HG02981 (cell line): ENCODE measurements at regions not wholly inside any gene's neighbourhood (a gene's known extent, or its start where the extent isn't known, plus 50 kb on each side); places are given as distances from the start of the nearest gene placed in this dataset.
"Not testable (repeated sequence)": the region's sequence is repeated elsewhere in the genome, so short reads cannot be mapped to it uniquely, and the experiment has no call there.

Source experiments
- ATAC-seq: cut with Tn5 transposase; IDR thresholded peaks from one replicate; pipeline ENCODE4 v1.9.1; 2021; ENCODE audit warnings: mild to moderate bottlenecking, moderate library complexity; ENCODE audit not compliant: unreplicated experiment

- no peak for ATAC-seq
Observed at GRCh38 chr5:62931153-62931950, 352.7 kb downstream of the LRRC70 start.

- ATAC-seq: no peak
Observed at GRCh38 chr5:62922191-62922590, 343.6 kb downstream of the LRRC70 start.

DNA sequence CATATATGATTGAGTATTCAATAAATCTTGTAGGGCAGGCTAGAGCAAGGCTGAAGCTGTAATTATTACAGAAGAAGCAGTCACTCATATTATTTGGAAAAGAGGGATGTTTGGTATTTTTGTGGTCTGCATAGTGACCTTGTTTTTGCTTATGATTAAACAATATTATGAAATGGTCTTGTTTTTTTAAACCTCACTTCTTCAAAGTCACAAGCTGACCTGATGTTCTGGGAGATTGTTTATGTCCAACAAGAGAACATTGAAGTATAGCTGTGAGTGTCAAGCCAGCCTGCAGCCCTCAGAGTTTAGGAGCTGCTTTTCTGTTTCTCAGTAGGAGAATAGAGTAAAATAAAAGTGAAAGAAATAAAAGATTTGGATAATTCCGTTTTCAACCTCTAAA, 342.2 kb downstream of the LRRC70 start:
- no peak for ATAC-seq

GRCh38 chr5:62909326-62909725, 330.7 kb downstream of the LRRC70 start:
- no peak for ATAC-seq

- no peak for ATAC-seq
Observed at GRCh38 chr5:62902126-62902525, 323.5 kb downstream of the LRRC70 start.

GRCh38 chr5:62900976-62901375, 322.4 kb downstream of the LRRC70 start:
- no peak for ATAC-seq

- ATAC-seq: no peak
Observed at GRCh38 chr5:62896121-62896893, 317.7 kb downstream of the LRRC70 start.

DNA sequence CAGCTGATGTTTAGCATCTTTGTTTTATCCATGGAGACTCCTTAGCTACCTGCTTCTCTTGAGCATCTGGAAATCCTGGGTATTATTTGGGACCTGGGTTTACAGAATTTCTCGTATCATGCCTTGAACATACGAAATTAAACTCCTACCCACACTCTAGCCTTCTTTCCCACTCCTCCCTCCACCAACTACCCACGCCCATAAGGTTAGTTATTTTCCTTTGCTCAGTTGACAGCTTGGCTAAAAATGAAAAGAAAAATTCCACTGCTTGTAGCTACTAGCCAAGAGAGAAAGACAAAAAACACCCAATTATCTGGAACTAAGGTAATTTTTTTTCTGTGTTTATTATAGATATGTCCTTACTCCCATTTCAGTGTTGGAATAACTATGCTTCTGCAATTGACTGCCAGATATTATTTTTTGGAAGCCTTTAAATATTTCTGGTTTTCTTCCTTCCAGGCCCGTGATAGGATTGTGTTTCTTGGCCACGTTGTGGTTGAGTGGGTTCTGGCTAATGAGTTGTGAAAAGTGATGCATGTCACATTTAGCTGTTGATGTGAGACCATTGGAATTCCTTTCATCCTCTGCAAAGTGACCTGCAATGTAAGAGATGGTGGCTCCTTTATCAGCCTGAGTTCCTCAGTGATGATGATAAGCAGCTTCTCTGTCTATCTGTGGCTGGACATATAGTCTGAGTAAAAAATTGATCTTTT, 308.1 kb downstream of the LRRC70 start:
- no peak for ATAC-seq

- not testable (repeated sequence) for ATAC-seq
Observed at GRCh38 chr5:62837330-62837729, 258.7 kb downstream of the LRRC70 start.

- ATAC-seq: no peak
Observed at GRCh38 chr5:62829604-62829986, 251.0 kb downstream of the LRRC70 start.

GRCh38 chr5:62828742-62829603, 250.4 kb downstream of the LRRC70 start:
- no peak for ATAC-seq

DNA sequence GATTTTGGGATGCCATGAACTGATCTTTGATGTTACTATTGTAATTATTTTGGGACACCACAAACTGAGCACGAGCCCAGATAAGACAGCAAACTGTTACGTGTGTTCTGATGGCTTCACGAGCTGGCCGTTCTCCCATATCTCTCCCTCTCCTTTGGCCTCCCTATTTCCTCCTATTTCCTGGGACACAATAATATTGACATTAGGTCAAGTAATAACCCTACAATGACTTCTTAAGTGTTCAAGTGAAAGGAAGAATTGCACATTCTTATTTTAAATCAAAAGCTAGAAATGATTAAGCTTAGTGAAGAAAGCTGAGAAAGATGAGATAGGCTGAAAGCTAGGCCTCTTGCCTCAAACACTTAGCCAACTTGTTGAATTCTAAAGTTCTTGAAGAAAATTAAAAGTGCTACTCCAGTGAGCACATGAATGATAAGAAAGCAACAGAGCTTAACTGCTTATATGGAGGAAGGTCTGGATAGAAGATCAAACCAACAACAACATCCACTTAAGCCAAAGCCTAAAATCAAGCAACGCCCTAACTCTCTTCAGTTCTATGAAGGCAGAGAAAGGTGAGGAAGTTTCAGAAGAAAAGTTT, 247.1 kb downstream of the LRRC70 start:
- ATAC-seq: no peak

GRCh38 chr5:62824936-62825335, 246.3 kb downstream of the LRRC70 start:
- no peak for ATAC-seq

- not testable (repeated sequence) for ATAC-seq
Observed at GRCh38 chr5:62817043-62817442, 238.4 kb downstream of the LRRC70 start.

- no peak for ATAC-seq
Observed at GRCh38 chr5:62814991-62815390, 236.4 kb downstream of the LRRC70 start.

GRCh38 chr5:62812621-62813255, 234.1 kb downstream of the LRRC70 start:
- ATAC-seq: no peak

GRCh38 chr5:62804819-62805218, 226.2 kb downstream of the LRRC70 start:
- not testable (repeated sequence) for ATAC-seq

- no peak for ATAC-seq
Observed at GRCh38 chr5:62795926-62796325, 217.3 kb downstream of the LRRC70 start.

DNA sequence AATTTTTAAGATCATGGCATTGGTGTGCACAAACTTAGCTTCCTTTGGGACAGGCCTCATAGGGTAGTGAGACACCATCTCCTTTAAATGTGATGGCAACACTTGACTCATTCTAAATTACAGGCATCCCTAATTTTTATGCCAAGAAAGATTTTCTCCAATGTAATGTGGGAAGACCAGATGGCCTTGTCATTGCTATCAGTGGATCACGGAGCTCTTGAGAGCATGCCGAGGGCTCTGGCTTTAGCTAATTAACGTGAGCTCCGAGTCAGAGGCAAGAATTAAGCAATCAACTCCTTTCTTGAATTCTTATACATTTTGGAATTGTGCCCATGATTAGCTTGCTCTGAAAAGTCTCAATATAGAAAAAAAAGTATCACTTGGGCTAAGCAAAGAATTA, 215.8 kb downstream of the LRRC70 start:
- ATAC-seq: no peak

DNA sequence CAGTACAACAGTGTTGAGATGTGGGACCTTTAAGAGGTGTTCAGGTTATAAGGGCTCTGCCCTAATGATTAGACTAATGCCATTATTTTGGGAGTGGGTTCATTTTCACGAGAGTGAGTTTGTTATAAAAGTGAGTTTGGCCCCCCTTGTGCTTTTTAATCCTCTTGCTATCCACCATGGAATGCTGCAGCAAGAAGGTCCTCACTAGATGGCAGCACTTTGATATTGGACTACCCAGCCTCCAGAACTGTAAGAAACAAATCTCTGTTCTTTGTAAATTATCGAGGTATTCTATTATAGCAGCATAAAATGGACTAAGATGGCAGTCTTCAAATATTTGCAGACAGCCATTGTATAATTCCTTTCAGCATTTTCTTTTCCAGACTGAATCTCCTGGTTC, 212.4 kb downstream of the LRRC70 start:
- no peak for ATAC-seq
